ENCODE measurements at regions not wholly inside any gene's neighbourhood (a gene's known extent, or its start where the extent isn't known, plus 50 kb on each side); places are given as distances from the start of the nearest gene placed in this dataset.

DNA sequence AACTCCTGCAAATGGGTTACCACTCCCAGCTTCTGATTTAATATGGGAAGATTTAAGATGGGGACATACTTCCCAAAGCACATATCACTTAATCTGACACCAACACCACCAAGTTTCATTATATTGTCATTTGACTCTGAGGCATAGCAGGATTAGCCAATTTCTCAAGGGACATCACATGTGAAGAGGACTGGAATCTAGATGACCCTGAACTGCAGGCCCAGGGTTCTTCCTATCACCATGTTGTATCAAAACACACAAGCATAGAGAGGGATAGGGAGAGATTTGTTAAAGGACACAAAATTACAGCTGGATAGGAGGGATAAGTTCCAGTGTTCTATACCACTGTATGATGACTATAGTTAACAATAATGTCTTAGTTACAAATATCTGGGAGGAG, 168.3 kb upstream of the PPP2R2B start:
- no peaks in the 10 kb centered on the region for H3K4me1 ChIP-seq (ENCODE audit: insufficient read depth)
- H3K27ac ChIP-seq, result no peak overlapping the region
- intact Hi-C loops (cut with DNase I), result no loop called here
- H3K4me3 ChIP-seq, result no peak overlapping the region
- TF ChIP-seq, protein P1, sequence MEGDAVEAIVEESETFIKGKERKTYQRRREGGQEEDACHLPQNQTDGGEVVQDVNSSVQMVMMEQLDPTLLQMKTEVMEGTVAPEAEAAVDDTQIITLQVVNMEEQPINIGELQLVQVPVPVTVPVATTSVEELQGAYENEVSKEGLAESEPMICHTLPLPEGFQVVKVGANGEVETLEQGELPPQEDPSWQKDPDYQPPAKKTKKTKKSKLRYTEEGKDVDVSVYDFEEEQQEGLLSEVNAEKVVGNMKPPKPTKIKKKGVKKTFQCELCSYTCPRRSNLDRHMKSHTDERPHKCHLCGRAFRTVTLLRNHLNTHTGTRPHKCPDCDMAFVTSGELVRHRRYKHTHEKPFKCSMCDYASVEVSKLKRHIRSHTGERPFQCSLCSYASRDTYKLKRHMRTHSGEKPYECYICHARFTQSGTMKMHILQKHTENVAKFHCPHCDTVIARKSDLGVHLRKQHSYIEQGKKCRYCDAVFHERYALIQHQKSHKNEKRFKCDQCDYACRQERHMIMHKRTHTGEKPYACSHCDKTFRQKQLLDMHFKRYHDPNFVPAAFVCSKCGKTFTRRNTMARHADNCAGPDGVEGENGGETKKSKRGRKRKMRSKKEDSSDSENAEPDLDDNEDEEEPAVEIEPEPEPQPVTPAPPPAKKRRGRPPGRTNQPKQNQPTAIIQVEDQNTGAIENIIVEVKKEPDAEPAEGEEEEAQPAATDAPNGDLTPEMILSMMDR (IDR thresholded peaks at IDR 0.05), result no peak
- TF ChIP-seq EP300 (IDR thresholded peaks at IDR 0.05), result no peak
- TF ChIP-seq POLR2A (IDR thresholded peaks at IDR 0.05), result no peak
- DNase-seq, result no peak
- no peaks in the 10 kb centered on the region for H3K36me3 ChIP-seq
- H3K27me3 ChIP-seq, result no peaks in the 10 kb centered on the region
- no peaks in the 10 kb centered on the region for H3K9me3 ChIP-seq

DNA sequence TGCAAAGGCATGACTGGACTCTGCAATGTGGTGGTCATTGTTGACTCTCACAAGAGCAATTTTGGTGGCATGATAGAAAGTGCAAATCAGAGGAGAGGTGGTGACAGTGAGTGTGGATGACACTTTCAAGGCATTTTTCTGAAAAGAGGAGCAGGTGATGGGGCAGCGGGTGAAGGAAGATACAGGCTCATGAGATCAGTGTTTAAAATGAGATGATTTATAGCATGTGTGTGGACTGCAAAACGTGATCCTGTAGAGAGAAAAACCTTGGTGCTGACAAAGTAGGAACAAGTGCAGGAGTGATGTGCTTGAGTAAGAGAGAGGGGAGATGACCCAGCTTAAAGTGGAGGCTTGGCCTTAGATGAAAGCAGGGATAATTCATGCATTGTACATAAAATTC, 171.2 kb upstream of the PPP2R2B start:
- no peak overlapping the region for H3K27ac ChIP-seq
- H3K27me3 ChIP-seq, result no peaks in the 10 kb centered on the region
- TF ChIP-seq POLR2A (IDR thresholded peaks at IDR 0.05) (no peak), EP300 (IDR thresholded peaks at IDR 0.05) (no peak)
- TF ChIP-seq, protein P1 (IDR thresholded peaks at IDR 0.05), result no peak
- DNase-seq, result no peak
- intact Hi-C loops (cut with DNase I), result no loop called here
- no peaks in the 10 kb centered on the region for H3K9me3 ChIP-seq
- no peaks in the 10 kb centered on the region for H3K36me3 ChIP-seq
- no peaks in the 10 kb centered on the region for H3K4me1 ChIP-seq (ENCODE audit: insufficient read depth)
- 55 to 68% (median 57%) methylated on average over 2 of the region's 2 CpGs for WGBS, 3 donors
- H3K4me3 ChIP-seq, result no peak overlapping the region

DNA sequence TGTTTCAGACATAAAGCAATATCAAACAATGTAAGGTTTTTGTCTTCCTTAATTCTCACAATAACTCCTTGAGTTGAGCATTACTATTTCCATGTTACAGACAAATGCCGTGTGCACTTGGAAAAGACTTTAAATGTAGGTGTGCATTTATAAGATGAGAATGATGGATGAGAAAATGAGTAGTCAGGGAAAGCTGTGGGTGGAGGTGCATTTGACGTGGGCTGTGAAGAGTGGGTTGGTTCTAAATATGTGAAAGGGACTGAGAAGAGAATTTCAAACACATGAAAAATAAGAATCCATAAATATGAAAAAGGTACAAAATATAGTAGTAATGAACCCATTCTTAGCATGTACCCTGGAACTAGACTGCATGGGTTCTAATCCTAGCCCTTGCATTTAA, 171.6 kb upstream of the PPP2R2B start:
- intact Hi-C loops (cut with DNase I), result no loop called here
- H3K36me3 ChIP-seq, result no peaks in the 10 kb centered on the region
- no peak for DNase-seq
- no peaks in the 10 kb centered on the region for H3K4me1 ChIP-seq (ENCODE audit: insufficient read depth)
- H3K27me3 ChIP-seq, result no peaks in the 10 kb centered on the region
- H3K4me3 ChIP-seq, result no peak overlapping the region
- TF ChIP-seq POLR2A (IDR thresholded peaks at IDR 0.05), result no peak
- TF ChIP-seq, protein P1 (IDR thresholded peaks at IDR 0.05), result no peak
- no peak for TF ChIP-seq EP300 (IDR thresholded peaks at IDR 0.05)
- no peaks in the 10 kb centered on the region for H3K9me3 ChIP-seq
- WGBS, 3 donors, result 56 to 85% (median 62%) methylated on average over 2 of the region's 2 CpGs
- no peak overlapping the region for H3K27ac ChIP-seq

DNA sequence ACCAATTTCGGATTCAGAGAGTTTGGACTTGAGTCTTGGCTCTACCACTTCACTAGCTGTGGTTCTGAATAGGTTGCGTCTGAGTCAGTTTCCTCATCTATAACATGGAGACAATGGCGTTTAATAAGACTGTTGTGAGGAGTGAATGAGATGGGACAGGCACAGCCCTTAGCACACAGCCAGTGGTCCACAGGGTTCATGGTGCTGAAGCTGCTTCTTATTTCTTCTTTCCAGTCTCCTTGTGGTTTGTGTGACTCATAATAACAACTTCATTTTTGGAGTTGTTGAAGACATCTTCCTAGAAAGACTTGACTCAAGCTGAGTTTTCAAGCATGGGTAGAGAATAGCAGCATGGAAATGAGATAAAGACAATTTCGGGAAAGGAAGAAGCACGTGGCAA, 172.6 kb upstream of the PPP2R2B start:
- no peak for TF ChIP-seq EP300 (IDR thresholded peaks at IDR 0.05)
- TF ChIP-seq, protein P1 (IDR thresholded peaks at IDR 0.05), result no peak
- TF ChIP-seq POLR2A (IDR thresholded peaks at IDR 0.05), result no peak
- 77 to 87% (median 84%) methylated on average over 5 of the region's 5 CpGs for WGBS, 3 donors
- no peak for DNase-seq
- Histone ChIP-seq H3K27ac (no peak overlapping the region), H3K4me1 (ENCODE audit: insufficient read depth) (no peaks in the 10 kb centered on the region), H3K36me3 (no peaks in the 10 kb centered on the region), H3K9me3 (no peaks in the 10 kb centered on the region), H3K27me3 (no peaks in the 10 kb centered on the region), H3K4me3 (no peak overlapping the region)
- intact Hi-C loops (cut with DNase I), result no loop called here

DNA sequence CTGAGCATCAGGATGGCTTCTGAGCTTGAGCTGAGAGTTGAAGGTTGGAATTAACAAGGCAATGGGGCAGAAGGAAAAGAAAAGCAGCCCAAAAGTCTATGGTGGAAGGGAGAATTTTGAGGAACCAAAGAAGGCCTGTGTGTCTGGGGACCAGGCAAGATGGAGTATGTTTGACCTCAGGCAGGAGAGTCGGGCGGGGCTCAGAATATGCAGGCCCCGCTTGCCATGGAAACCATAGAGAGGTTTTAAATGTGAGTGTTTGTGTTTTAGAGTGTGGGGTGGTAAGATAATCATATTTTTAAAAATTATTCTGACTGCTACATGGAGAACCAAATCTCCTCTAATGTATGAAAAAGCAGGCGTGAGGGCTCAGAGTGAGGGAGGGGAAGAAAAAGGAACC, 174.0 kb upstream of the PPP2R2B start:
- 89 to 93% (median 89%) methylated on average over 4 of the region's 4 CpGs for WGBS, 3 donors
- DNase-seq, result no peak
- Histone ChIP-seq H3K9me3 (no peaks in the 10 kb centered on the region), H3K4me3 (no peak overlapping the region), H3K27me3 (no peaks in the 10 kb centered on the region), H3K4me1 (ENCODE audit: insufficient read depth) (no peaks in the 10 kb centered on the region), H3K27ac (no peak overlapping the region), H3K36me3 (no peaks in the 10 kb centered on the region)
- TF ChIP-seq, protein P1 (IDR thresholded peaks at IDR 0.05), result no peak
- TF ChIP-seq POLR2A (IDR thresholded peaks at IDR 0.05) (no peak), EP300 (IDR thresholded peaks at IDR 0.05) (no peak)
- intact Hi-C loops (cut with DNase I), result no loop called here

Data from ovary (tissue), 7 donors.